Parathyroid adenoma (tissue), 2 donors: ENCODE measurements at regions not wholly inside any gene's neighbourhood (a gene's known extent, or its start where the extent isn't known, plus 50 kb on each side); places are given as distances from the start of the nearest gene placed in this dataset.

Experiments
- H2AFZ ChIP-seq: fragments of 300-600 bp; sonication (generic); one replicate; pipeline ENCODE4 v1.7.0; 2017; ENCODE audit warnings: antibody characterized with exemption, mild to moderate bottlenecking
- H3K27ac ChIP-seq: fragments of 300-600 bp; sonication (generic); one replicate; pipeline ENCODE4 v1.7.0; 2017
- H3K27me3 ChIP-seq: fragments of 300-600 bp; sonication (generic); one replicate; pipeline ENCODE4 v1.7.0; 2017; ENCODE audit warnings: low read length; ENCODE audit not compliant: control insufficient read depth, insufficient read depth
- H3K36me3 ChIP-seq: fragments of 300-600 bp; sonication (generic); one replicate; pipeline ENCODE4 v1.7.0; 2017; ENCODE audit warnings: low read length; ENCODE audit not compliant: control insufficient read depth, insufficient read depth
- H3K4me1 ChIP-seq: fragments of 300-600 bp; sonication (generic); one replicate; pipeline ENCODE4 v1.7.0; 2017; ENCODE audit warnings: control low read depth
- H3K4me2 ChIP-seq: fragments of 300-600 bp; sonication (generic); one replicate; pipeline ENCODE4 v1.7.0; 2017; ENCODE audit warnings: low read length
- H3K4me3 ChIP-seq: fragments of 300-600 bp; sonication (generic); one replicate; pipeline ENCODE4 v1.7.0; 2017; ENCODE audit warnings: low read depth, low read length
- H3K79me2 ChIP-seq: fragments of 300-600 bp; sonication (generic); one replicate; pipeline ENCODE4 v1.7.0; 2017; ENCODE audit warnings: control low read depth
- H3K9ac ChIP-seq: fragments of 300-600 bp; sonication (generic); one replicate; pipeline ENCODE4 v1.7.0; 2017; ENCODE audit warnings: mild to moderate bottlenecking
- H3K9me3 ChIP-seq: fragments of 300-600 bp; sonication (generic); one replicate; pipeline ENCODE4 v1.7.0; 2017; ENCODE audit warnings: low read length; ENCODE audit not compliant: control insufficient read depth
- CTCF ChIP-seq: fragments of 300-600 bp; sonication (generic); IDR thresholded peaks from one replicate; pipeline ENCODE4 v1.7.0; 2017; ENCODE audit warnings: antibody characterized with exemption, mild to moderate bottlenecking
- donor health status: primary hyperparathyroidism.

- no peaks in the 10 kb centered on the region for H3K9me3 ChIP-seq
These were observed 622.6 kb upstream of the CELF2 start for GRCh38 chr10:10394933-10395658.

GRCh38 chr10:10396601-10397000, 621.1 kb upstream of the CELF2 start:
- Histone ChIP-seq H3K9ac (no peak overlapping the region), H3K4me3 (no peak overlapping the region), H3K79me2 (no peaks in the 10 kb centered on the region), H3K4me2 (no peak overlapping the region), H3K9me3 (no peaks in the 10 kb centered on the region), H3K36me3 (no peaks in the 10 kb centered on the region), H3K27ac (no peak overlapping the region), H3K4me1 (no peaks in the 10 kb centered on the region), H3K27me3 (no peaks in the 10 kb centered on the region), H2AFZ (no peak overlapping the region)
- no peak for TF ChIP-seq CTCF

More at GRCh38 chr10:10394933-10395658, 622.6 kb upstream of the CELF2 start:
- Histone ChIP-seq H2AFZ (no peak overlapping the region), H3K4me3 (no peak overlapping the region), H3K27me3 (no peaks in the 10 kb centered on the region), H3K79me2 (no peaks in the 10 kb centered on the region), H3K4me1 (no peaks in the 10 kb centered on the region), H3K4me2 (no peak overlapping the region), H3K27ac (no peak overlapping the region), H3K36me3 (no peaks in the 10 kb centered on the region), H3K9ac (no peak overlapping the region)
- no peak for TF ChIP-seq CTCF

- H2AFZ ChIP-seq: no peak overlapping the region
- no peaks in the 10 kb centered on the region for H3K36me3 ChIP-seq
- no peak for TF ChIP-seq CTCF
- no peak overlapping the region for H3K4me3 ChIP-seq
- H3K27me3 ChIP-seq: no peaks in the 10 kb centered on the region
- H3K9ac ChIP-seq: no peak overlapping the region
- H3K4me1 ChIP-seq: no peaks in the 10 kb centered on the region
- no peaks in the 10 kb centered on the region for H3K79me2 ChIP-seq
- H3K9me3 ChIP-seq: no peaks in the 10 kb centered on the region
- no peak overlapping the region for H3K27ac ChIP-seq
- H3K4me2 ChIP-seq: no peak overlapping the region
These were observed 619.8 kb upstream of the CELF2 start for GRCh38 chr10:10397906-10398305.

- Histone ChIP-seq H3K79me2 (no peaks in the 10 kb centered on the region), H3K4me2 (no peak overlapping the region), H3K4me3 (no peak overlapping the region), H2AFZ (no peak overlapping the region), H3K36me3 (no peaks in the 10 kb centered on the region), H3K9ac (no peak overlapping the region), H3K27me3 (no peaks in the 10 kb centered on the region), H3K4me1 (no peaks in the 10 kb centered on the region), H3K27ac (no peak overlapping the region), H3K9me3 (no peaks in the 10 kb centered on the region)
- no peak for TF ChIP-seq CTCF
These were observed 613.9 kb upstream of the CELF2 start for GRCh38 chr10:10403762-10404161.

- Histone ChIP-seq H3K4me2 (no peak overlapping the region), H3K27ac (no peak overlapping the region), H3K9ac (no peak overlapping the region), H3K9me3 (no peaks in the 10 kb centered on the region), H3K27me3 (no peaks in the 10 kb centered on the region), H3K79me2 (no peaks in the 10 kb centered on the region), H3K36me3 (no peaks in the 10 kb centered on the region), H2AFZ (no peak overlapping the region), H3K4me3 (no peak overlapping the region), H3K4me1 (no peaks in the 10 kb centered on the region)
- TF ChIP-seq CTCF: no peak
These were observed 600.0 kb upstream of the CELF2 start for GRCh38 chr10:10417671-10418070.
